GM19468 (cell line): ENCODE measurements at regions not wholly inside any gene's neighbourhood (a gene's known extent, or its start where the extent isn't known, plus 50 kb on each side); places are given as distances from the start of the nearest gene placed in this dataset.

Experiments
- ATAC-seq: cut with Tn5 transposase; IDR thresholded peaks from one replicate; pipeline ENCODE4 v1.9.1; 2021; ENCODE audit warnings: mild to moderate bottlenecking, moderate library complexity, moderate number of reproducible peaks; ENCODE audit not compliant: unreplicated experiment; ENCODE audit errors: extremely low read depth

DNA sequence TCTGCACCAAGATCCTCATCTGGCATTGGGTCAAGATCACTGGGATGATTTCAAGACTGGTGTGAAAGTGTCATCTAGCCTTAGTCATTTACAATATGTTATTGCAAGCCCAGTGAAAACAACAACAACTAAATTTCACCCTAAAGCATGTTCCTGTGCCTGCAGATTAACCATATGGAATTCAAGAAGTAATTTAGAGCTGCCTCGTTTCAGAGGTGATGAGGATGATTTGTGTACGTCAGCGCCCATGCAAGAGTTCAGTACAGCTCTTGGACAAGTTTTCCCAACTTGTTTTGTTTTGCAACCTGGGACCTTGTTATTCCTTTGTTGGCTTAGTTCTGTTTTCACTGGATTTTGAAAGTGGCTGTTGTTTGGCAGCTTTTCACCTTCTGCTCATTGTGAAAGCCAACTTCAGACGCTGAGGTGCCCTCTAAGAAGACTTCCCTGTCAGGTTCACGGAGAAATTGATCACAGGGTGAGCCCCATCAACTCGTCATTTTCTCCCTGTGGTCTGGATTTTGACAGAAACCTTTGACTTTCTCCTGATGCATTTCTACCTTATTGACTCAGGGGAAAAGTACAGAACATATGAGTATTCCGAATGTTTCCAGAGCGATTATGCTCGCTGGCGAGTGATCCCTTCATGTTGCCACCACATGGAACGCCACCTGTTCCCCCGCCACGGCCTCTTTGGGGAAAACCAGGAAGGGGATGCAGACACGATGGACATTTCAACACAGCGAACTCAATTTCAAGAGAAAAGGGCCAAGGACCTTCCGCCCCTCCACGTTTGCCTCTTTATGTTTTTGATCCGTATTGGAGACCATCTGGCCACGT lies 85.6 kb downstream of the FOXL1 start:
- ATAC-seq, result no peak

DNA sequence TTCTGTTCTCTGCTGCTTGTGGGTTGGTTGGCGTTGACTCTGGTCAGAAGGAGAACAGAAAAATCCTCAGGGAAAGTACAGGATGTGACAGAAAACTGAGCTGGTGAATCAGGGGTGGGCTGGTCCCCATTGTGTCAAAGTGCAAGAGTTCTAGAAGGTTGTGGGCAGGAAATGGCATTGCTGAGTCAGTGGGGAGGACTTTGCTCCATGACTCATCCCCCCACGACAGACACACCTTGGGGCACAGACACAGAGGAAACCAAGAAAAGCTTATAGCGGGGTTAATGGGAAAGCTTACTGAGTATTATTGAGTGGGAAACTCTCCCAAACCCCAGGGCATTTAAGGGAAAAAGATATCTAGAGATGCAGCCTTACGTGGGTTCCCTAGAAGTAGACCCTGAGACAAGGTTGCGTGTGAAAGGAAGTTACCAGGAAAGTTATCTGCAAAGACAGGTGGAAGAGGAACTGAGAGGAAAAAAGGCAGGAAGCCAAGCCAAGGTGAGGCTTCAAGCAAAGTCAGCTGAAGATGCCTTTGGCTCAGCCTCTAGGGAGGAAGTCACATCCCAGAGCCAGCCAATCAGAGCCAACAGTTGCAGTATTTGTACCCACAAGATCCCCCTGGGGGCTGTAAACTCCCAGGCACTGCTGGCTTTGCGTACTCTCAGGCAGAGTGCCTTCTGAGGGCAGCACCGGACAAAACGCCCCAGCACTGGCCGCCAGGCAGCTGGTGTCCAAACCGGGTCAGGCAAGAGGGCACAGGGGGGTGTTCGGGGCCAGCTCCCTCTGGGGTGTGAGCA lies 86.4 kb downstream of the FOXL1 start:
- peak; percentile 54 for ATAC-seq

DNA sequence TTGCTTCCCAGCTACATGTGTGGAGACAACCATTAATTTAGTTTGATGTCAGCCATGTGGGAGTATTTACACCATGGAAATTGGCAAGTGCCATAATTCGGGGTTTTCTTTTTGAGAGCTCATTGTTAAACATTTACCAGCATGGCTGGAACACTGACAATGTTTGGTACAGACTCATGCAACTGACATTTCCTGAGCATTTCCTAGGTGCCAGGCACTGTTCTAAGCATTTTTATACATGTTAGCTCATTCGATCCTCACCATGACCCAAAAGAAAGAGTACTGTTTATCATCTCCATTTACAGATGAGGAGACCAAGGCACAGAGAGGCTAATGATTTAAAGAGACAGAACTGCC lies 86.9 kb downstream of the FOXL1 start:
- no peak for ATAC-seq

DNA sequence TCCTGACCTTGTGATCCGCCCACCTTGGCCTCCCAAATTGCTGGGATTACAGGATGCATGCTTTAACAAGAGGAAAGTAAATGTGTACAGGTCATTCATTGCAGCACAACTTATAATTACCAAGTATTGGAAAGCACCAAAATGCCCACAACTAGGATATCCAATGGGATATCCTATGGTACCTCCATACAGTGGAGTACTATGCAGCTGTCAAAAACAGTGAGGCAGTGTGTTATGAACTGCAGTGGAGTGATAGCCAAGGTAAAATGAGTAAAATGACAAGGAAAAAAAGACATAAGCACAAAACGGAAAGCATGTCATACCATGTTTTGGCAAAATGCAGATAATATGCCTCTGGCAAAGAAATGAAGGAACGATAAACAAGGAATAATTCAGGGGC lies 87.6 kb downstream of the FOXL1 start:
- no peak for ATAC-seq

DNA sequence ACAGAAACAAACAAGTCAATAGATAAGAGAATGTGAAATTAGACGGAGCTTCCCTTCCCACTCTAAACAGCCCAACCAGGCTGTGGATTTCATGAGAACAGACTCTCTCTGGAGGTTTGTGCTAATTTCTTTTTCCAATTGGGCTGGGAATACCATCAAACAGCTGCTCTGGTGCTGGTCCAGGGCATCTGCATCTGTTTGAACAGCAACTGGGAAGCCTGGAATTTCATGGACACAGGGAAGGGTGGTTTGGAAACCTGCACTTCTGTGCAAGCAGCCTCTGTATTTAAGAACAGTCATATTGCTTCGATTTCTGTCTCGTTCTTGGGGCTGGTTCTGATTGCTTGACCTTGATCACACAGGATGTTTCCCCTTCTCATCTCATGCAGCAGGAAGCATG lies 88.7 kb downstream of the FOXL1 start:
- no peak for ATAC-seq

DNA sequence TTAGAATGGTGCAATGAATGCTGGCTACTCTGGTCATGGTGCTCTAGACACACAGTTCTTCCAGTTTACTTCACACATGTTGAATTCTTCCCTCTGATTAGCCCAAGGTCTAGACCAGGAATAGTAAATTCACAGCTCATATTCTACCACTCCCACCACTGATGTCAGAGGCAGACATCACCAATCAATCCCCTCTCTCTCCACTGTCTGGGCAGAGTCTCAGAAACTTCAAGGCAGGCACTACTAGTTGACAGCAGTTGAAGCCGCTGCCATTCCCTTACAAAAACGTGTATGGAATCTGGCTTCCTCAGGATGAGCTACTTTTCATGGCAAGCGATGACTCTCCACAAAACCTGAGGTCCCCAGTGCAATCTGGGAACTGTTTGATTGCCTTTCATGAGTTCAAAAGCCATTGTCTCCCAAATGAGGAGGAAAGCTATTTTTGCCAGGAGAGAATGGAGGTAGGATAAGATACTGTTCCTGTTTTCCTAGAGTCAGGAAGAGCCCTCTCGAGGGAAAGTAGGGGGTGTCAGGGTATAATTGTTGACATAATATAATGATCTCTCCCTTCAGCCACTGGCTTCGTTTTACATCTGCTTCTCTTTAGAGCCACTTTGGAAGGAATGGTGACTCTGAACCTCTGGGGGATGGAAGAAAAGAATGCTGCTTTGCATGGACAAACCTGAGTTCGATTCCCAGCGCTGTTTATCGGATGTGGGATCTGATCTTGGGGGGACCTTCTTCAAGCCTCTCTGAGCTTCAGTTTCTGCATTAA lies 90.0 kb downstream of the FOXL1 start:
- no peak for ATAC-seq

DNA sequence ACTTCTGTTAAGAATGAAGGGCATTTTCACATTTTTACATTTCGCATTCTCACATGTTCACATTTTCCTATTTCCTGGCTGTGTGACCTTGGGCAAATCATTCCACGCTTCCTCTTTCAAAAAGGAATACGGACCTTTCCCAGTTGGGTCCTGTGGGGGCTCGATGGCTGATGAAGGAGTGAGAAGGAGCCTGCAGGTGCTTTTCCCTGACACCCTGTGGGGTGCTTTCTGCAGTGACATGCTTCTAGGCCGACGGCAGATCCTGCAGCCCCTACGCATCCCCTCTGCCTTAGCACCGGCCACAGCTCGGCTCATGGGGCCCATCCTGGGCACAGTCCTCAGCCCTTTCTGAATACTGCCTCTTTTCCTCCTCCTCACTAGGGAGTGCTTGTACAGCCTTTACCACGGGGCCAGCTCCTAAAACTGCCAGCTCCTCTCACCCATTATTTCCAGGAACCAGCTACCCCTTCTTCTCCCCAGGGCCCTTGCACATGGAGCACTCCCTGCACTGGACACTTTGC lies 91.0 kb downstream of the FOXL1 start:
- ATAC-seq, result no peak

DNA sequence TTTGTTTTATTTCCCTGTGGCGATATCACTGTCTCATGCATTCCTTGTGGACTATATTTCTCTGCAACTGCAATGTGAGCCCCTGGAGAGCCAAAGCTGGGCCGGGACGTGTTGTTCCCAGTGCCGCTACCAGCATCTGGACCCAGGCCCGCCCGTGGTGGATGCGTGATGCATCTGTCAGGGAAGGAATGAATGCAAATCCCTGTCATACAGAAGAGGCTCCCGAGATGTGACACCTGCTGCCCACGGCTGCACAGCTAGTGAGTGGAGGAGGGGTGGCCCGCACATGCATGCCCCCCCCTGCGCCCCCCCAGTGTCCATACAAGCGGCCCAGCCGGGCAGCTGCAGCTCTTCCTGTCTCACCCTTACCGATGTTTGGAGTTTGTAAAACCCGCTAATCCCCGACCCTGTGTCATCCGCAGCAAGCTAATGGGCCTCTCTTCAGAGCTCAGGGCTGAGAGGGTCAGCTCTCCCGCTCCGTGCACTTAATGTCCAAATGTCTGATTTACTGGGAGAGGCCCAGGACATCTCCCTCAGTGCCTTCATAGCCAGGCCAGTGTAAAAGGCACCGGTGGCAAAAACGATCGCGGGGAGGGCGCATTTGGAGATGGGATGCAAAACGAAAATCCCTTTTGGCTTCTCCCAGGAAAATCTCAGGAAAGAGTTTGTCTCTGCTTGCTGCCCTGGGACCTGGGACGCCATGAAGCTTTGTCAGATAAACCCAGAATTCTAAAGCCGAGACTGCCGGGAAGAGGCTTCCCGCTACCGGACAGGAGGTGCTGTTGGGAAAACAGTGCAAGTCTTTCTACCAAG lies 91.8 kb downstream of the FOXL1 start:
- ATAC-seq, result no peak

DNA sequence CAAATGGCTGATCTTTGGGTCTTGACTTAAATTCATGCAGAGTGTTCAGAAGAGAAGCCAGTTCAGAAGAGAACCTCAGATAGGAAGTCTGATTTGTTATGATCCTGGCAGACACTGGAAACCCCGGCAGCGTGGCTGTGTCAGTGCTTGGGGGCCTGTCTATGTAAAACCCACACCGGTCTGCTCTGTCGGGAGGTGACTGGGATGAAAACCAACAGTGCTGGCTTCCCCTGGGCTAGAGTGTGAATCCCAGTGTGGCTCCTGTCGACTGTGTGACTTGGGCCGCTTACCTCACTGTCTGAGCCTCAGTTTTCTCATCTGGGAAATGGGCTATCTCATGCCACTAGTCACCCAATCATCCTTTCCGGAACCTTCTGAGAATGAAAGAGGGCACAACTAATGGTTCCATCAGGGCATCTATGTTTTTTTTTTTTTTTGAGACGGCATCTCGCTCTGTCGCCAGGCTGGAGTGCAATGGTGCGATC lies 92.4 kb downstream of the FOXL1 start:
- no peak for ATAC-seq

DNA sequence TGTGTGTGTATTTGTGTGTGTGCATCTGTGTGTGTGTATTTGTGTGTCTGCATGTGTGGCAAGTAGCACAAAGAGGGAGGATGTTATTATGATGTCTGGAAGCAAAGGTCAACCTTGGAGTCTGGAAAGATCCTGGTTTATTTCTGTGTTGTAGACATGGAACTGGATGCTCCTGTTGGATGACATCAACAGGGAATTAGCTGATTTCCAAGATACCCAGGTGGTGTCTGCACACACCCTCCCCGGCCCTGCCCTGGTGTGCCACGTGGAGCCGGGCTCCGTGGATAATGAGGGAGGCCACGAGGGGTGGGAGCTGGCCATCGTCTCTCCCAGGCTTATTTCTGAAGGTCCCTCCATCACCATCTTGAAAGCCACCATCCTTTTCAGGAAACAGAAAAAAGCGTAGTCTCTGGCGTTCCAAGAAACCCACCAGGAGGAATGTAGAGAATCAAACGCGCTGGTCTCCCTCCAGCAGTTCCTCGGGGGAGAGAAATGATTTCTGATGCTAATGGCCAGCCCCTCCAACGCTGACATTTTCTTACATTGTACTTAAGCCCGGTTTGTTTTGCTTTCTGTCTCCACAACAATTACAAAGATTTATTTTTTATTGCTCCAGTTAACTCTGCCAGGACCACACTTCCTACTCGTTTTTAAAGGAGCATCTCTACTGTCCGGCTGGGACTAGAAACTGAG lies 93.3 kb downstream of the FOXL1 start:
- ATAC-seq, result no peak

DNA sequence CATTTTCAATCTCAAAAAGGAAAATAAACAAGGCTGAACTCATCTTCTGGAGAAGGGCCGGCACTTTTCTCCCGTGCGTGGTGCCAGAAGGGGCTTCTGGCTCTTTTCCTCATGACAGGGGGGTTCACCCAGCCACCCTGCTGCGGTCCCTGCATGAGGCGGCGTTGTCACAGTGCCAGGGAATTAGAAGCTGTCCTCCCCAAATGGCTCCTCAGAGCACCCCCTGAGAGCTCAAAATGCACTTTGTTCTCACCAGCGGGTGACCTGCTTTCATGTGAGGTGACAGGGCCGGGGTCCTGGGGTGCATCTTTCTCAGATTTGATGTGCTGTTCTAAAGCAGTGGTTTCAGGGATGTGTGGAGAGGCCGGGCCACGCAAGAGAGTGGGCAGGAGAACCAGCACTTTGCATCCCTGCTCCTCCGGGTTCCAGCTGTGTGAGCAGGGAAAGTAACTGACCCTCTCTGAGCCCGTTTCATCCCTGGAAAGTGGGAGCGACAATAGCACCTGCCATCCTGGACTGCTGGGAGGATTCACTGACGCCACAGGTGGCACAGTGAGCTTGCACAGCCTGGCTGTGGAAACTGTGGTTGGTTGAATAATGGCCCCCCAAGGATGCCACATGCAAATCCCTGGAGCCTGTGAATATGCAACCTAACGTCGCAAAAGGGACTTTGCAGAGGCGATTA lies 94.0 kb downstream of the FOXL1 start:
- no peak for ATAC-seq

DNA sequence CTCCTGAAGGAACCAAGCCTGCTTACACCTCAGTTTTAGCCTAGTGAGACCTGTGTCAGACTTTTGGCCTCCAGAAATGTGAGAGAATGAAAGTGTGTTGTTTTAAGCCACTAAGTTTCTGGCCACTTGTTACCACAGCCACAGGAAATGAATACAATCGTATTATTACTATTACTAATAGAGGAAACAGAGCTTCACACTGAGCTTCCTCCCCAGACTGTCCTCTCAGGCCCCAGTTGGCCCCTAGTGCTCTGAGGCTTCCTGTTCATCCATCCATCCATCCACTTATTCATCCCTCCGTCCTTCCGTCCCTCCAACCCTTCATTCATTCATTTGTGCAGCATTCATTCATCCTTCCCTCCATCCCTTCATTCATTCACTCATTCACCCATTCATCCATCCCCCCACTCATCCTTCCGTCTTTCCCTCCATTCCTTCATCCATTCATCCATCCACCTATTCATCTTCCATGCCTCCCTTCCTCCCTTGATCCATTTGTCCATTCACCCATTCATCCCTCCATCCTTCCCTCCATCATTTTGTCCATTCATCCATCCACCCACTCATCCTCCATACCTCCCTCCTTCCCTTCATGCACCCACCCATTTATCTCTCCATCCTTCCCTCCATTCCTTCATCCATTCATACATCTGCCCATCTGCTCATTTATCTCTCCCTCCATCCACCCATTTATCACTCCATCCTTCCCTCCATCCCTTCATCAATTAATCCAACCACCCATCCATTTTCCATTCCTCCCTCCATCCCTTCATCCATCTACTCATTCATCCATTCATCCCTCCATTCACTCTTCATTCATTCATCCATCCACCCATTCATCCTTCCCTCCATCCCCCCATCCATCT lies 95.0 kb downstream of the FOXL1 start:
- no peak for ATAC-seq

DNA sequence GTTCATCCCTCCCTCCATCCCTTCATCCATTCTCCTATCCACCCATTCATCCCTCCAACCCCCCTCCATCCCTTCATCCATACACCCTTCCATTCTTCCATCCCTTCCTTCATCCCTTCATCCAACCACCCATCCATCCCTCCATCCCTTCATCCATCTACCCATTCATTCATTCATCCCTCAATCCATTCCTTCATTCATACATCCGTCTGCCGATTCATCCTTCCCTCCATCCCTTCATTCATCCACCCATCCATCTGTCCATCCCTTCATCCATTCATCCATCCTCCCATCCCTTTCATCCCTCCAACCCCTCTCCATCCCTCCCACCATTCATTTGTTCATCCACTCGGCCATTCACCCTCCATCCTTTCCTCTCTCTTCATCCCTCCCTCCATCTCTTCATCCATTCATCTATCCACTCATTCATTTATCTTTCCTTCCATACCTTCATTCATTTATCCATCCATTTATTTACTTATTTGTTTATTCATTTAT lies 95.7 kb downstream of the FOXL1 start:
- no peak for ATAC-seq

DNA sequence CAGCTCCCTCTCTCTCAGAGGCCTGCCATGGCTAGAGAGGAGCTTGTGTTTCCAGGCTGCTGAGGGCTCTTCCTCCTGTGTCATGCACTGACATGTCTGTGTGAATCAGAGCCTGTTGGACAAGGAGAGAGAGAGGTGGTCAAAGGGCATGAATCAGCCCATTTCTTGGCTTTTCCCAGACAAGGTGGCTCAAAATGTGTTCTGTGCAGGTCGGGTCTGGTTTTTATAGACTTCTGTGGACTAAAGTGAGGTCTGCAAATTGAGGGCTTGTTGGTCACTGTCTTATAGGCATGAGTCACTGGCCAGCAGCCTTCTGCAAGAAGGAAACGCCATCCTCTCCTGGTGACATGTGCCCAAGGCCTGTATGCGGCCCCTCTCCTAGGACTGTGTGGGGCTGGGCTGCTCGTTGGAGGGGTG lies 97.9 kb downstream of the FOXL1 start:
- no peak for ATAC-seq

DNA sequence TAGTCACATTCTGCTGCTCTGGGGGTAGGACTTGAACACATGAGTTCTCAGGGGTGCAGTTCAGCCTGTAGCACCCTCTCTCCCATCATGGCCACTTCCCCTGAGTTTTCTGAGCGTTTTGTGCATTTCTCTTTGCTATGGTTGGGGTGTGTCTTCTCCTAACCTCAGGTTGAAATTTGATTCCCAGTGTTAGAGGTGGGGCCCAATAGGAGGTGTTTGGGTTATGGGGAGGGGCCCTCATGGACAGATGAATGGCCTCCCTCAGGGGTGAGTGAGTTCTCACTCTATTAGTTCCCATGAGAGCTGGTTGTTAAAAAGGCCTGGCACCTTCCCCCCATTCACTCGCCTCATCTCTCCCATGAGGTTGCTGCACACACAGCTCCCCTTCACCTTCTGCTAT lies 101.1 kb downstream of the FOXL1 start:
- no peak for ATAC-seq

DNA sequence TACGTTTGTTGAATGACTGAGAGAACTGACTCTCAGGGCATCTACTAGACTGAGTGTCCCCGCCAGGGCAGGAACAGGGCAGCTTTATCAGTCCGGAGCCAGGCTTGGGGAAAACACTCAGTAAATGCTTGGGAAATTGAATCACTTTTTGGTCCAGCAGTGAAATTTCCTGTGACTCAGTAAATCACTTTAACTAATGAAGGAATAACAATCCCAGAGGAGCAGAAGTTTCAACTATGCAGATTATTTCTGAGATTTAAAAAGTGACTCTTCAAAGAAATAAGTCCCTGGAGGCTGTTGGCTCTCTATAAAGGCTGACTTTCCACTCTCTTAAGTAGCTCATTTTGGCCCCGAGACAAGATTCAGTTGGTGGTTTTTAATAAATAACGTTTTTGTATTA lies 101.8 kb downstream of the FOXL1 start:
- no peak for ATAC-seq

DNA sequence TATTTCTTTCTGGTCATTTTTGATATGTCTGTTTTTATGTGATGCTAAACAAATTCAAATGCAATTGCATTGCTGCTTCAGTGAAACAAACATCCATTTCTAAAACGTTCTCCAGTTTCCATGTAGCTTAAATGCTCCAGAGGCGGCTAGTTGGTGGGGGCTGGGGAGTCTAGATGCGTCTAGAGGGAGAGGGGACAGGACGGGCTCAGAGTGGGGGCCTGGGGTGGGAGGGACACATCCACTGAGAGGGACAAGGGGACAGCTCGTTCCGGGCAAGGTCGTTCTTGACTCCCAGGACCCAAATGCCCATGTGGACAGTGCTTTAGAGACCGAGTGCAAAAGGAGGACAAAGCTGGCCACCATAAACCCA lies 102.3 kb downstream of the FOXL1 start:
- no peak for ATAC-seq
